NCI-H2196 (cell line): ENCODE measurements at regions not wholly inside any gene's neighbourhood (a gene's known extent, or its start where the extent isn't known, plus 50 kb on each side); places are given as distances from the start of the nearest gene placed in this dataset.
"Not testable (repeated sequence)": the region's sequence is repeated elsewhere in the genome, so short reads cannot be mapped to it uniquely, and the experiment has no call there.

Source experiments
- DNase-seq: peaks from one replicate; lab custom pipeline; 2025; ENCODE audit not compliant: unreplicated experiment; lab: John Stamatoyannopoulos, UW

- DNase-seq = no peak
Measured at GRCh38 chr22:44578110-44578457, 80.1 kb upstream of the RTL6 start.

GRCh38 chr22:44577391-44578109, 79.5 kb upstream of the RTL6 start:
- no peak for DNase-seq

- no peak for DNase-seq
Measured at GRCh38 chr22:44576311-44577260, 78.6 kb upstream of the RTL6 start.

- DNase-seq = no peak
Measured at GRCh38 chr22:44575381-44576268, 77.6 kb upstream of the RTL6 start.

- no peak for DNase-seq
Measured at GRCh38 chr22:44574640-44575380, 76.8 kb upstream of the RTL6 start.

GRCh38 chr22:44574057-44574639, 76.1 kb upstream of the RTL6 start:
- DNase-seq = peak; percentile 72

- no peak for DNase-seq
Measured at GRCh38 chr22:44573451-44573850, 75.4 kb upstream of the RTL6 start.

GRCh38 chr22:44572414-44573207, 74.6 kb upstream of the RTL6 start:
- DNase-seq = no peak

- no peak for DNase-seq
Measured at GRCh38 chr22:44571566-44572413, 73.8 kb upstream of the RTL6 start.

- DNase-seq = no peak
Measured at GRCh38 chr22:44570476-44571445, 72.7 kb upstream of the RTL6 start.

GRCh38 chr22:44569561-44569991, 71.5 kb upstream of the RTL6 start:
- DNase-seq = no peak

GRCh38 chr22:44567846-44568493, 69.9 kb upstream of the RTL6 start:
- DNase-seq = peak; percentile 71

- DNase-seq = peak; percentile 32
Measured at GRCh38 chr22:44567378-44567841, 69.4 kb upstream of the RTL6 start.

GRCh38 chr22:44566911-44567310, 68.9 kb upstream of the RTL6 start:
- DNase-seq = no peak

- DNase-seq = not testable (repeated sequence)
Measured at GRCh38 chr22:44562651-44563050, 64.6 kb upstream of the RTL6 start.

- DNase-seq = no peak
Measured at GRCh38 chr22:44561139-44561840, 63.3 kb upstream of the RTL6 start.
